NCI-H1436 treated with DMSO at 0.1 percent for 48 hours (cell line): ENCODE measurements at regions not wholly inside any gene's neighbourhood (a gene's known extent, or its start where the extent isn't known, plus 50 kb on each side); places are given as distances from the start of the nearest gene placed in this dataset.
A peak's percentile ranks its signal among the peaks of the same experiment; 100 is the strongest.
"Not testable (repeated sequence)": the region's sequence is repeated elsewhere in the genome, so short reads cannot be mapped to it uniquely, and the experiment has no call there.

Source experiments
- DNase-seq: peaks from one replicate; lab custom pipeline; 2025; lab: John Stamatoyannopoulos, UW

DNA sequence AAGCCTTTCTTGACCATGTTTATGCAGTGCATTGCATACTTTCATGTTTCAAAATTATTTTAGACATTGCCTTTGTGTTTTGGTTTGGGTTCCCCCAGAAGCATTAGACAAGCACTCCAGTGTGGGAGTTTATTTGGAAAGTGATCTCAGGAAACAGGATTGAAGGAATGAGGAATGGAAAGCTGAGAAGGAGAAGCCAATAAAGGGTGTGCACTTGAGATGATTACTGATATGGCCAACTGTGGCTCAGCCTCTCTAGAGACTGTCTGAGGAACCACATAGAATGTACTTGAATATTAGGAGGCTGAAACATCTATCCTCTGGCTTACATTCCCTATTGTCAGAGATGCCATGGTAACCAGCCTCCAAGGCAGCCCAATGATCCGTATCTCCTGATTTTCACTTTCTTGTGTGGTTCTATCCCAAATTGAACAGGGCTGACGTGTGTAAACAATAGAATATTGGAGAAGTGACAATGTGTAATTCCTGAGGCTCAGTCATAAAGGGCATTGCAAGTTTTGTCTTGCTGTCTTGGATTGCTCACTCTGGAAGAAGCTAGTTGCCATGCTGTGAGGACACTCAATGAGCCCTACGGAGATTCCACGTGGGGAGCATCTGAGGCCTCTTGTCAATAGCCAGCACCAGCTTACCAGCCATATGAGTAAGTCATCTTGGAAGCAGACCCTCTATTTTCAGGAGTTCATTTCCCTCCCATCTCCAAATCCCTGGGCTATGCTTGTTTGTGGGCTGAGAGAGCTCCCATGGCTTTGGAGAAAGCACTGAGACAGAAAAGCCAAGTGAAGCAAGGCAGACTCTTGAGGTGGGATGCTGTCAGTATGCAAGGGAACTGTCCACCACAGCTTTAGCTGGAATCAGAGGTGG is 84.7 kb downstream of the SCN11A start:
- no peak for DNase-seq

- no peak for DNase-seq
Observed at GRCh38 chr3:38964646-38965045, 87.1 kb downstream of the SCN11A start.

DNA sequence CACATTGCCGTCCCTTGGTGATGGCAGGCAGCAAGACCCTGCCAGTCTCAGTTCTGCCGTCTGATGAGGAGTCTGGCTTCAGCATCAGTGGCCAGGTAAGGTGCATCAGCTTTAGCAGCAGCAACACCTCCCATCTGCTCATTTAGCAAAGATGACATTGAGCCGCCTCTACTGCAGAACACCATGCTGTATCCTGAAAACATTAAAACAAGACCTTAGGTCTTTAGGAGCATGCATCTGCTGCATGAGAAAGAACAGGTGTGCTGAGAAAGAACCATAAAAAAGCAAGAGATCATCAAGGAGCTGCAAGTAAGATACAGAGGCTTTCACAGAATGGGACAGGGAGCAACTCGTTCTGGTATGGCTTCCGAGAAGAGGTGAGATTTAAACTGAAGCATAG is 87.5 kb downstream of the SCN11A start:
- DNase-seq, result no peak

GRCh38 chr3:38960953-38961622 is 90.7 kb downstream of the SCN11A start:
- DNase-seq, result peak; percentile 1

DNA sequence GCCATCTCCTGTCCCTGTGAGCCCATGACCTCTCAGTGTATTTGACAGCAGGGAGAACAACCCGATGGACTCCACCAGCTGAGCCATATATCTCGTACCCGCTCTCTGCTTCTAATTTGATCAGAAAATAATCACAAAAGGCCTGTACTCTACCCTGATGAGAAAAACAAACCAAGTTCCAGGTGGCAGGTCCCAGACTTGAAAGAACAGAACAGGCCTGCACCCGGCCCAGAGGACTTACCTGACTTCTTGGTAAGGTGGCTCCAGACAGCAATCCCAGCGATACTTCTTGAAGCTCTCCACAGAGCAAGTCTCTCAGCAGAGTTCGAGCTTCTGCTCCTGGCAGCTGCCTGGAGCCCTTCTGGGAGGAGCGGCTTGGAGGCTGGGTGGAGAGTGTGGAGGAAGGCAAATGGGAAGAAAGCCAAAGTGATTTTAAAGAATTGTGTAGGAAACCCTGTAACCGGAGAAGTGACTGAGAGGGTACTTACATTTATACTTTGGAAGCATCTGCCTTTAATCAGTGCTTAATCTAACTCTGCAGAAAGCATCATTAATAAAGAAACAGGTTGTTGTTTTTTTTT is 91.6 kb downstream of the SCN11A start:
- no peak for DNase-seq

DNA sequence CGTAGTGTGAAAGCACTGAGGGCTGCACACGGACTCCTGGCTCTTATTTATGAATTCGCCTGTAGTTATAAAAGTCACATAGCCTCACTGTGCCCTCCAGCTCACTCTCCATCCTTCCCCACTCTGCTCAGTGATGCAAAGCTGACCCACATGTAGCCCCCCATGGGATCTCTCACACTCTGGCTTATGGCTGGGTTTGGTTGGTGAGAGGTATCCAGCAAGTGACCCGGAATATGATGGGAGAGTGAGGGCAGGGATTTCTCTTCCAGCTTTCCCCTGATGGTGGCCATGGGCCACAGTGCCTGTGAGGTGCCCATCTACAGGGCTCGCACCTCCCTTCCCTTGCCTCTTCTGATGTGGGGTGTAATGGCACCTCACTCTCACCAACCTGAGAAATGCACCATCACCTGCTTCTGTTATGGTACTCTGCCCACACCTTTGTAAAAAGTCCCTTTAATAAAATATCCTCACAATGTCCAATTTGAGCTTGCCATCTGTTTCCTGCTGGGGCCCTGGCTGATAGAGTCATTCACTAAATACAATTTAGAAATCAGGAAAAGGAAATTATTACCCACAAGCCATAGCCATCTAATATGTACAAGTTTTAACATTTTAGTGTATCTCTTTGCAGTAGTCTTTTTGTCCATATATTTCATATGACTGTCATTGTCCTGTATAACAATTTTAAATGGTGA is 93.6 kb downstream of the SCN11A start:
- no peak for DNase-seq

GRCh38 chr3:38957296-38957695 is 94.4 kb downstream of the SCN11A start:
- DNase-seq, result no peak

- DNase-seq, result no peak
Observed at GRCh38 chr3:38952721-38953120, 99.0 kb downstream of the SCN11A start.

GRCh38 chr3:38951167-38951566 is 100.6 kb downstream of the SCN11A start:
- not testable (repeated sequence) for DNase-seq

DNA sequence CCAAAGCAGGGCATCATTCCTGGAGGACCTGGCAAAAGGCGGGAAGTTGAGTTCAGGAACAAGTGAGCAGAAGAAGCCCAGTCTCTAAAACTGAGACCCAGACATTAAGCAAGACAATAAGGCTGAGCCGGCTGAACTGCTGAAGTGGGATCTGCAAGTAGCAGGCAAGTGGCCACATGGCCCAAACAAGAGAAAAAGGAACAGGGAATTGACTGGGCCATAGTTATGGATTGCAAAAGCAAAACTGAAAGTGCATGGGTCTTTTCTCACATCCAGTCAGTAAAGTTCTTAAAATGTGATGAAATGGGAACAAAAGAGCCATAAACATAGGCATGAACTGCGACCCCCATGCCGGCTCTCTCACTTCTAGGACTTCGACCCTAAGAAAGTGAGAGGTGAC is 101.2 kb downstream of the SCN11A start:
- DNase-seq, result no peak

DNA sequence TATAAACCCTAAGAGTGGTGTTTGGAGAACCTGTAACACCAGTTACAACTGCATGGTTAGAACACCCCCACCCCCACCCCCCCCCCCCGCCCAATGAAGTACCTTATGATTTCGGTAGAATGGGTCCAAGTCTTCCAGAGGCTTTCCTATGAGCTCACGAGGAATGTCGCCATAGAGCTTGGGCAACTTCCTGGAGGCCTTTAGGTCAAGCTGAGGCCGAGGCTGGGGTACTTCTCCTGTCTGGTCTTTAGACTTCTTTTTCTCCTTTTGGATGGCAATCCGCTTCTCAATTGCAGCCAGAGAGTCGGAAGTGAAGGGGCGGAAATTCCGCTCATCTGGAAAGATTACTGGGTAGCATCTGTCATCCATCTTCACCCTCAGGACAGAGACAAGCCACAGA is 101.8 kb downstream of the SCN11A start:
- no peak for DNase-seq

DNA sequence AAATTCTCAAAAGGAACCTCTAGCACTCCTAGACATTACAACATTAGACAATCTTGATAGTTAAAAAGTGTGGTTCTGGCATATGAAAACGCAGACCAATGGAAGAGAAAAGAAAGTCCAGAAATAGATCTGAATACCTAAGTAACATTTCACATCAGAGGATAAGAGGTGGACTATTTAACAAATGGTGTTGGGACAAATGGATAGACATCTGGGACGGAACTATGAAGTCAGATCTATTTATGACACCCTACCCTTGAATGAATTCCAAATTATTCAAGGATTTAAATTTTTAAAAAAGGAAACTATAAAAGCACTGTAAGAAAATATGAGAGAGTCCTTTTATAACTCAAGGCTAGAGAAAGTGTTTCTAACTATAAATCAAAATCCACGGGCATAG is 111.3 kb downstream of the SCN11A start:
- DNase-seq, result no peak

DNA sequence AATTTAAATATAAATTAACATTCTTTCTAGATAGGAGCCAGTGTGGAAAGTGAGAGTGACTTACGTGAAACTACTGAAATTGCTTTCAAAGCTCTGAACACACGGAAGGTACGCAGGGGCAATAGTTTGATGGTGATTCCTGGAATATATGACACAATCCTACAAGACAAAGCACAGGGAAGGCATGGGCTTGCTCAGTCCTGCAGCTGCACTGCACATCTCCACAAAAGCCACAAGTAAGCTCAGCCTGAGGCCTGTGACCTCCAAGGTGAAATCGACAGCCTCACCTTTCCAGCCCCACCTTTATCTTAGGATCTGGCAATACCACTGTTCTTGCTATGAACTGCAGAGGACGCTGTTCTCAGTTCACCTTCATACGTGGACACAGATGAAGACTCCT is 109.3 kb upstream of the SCN10A start:
- DNase-seq, result no peak

DNA sequence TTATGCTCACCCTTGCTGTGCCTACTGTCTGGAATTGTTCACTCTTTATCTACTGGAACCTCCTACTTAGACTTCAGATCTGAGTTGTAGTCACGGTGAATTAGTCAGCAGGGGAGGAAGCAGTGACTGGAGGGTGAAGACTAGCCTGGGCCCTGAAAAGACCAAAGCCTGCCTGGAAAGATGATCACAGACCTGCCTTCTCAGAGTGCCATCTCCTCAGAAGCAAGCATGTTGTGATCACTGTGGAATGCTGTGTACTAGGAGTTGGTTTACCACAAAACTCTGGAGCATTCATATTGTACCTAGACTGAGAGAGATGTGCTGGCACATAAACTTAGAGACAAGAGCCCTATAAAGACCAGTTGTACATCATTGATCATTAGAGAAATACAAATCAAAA is 100.7 kb upstream of the SCN10A start:
- no peak for DNase-seq

DNA sequence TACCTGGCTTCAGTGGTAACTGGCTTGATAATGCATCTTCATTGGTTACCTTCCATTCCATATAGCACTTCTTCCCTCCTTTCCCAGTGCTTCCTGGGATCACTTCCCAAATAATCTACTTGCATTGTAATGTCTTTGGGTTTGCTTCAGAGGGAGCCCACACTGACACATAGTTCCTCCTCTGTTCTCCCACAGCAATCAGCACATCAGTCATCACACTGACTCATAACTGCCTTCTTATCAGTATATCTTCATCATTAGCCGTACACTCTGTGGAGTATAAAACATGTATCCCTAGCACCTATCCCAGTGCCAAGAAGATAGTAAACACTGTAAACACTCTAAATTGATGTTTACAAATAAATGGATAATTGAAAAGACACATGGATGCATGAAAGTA is 91.4 kb upstream of the SCN10A start:
- no peak for DNase-seq

DNA sequence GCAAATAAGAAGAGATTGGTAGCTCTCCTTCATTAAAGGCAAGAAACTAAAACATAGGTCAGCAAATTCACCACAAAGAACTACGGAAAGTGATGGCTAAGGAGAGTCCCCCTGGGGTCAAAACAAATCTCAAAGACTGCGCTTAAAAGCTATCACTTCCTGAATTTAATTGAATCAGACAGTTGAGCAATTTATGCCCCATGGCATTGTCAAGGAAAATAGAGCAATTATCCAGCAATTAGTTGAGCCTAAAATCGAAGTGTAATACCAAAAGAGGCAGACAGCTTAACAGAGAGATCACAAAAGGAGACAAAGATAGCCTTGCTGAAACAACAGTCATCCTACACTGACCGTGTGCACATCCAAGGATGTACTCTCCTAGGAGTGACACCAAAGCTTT is 74.4 kb upstream of the SCN10A start:
- no peak for DNase-seq

- no peak for DNase-seq
Observed at GRCh38 chr3:38878646-38879045, 62.6 kb upstream of the SCN10A start.
